Gastroesophageal sphincter (tissue), 3 donors: ENCODE measurements at regions not wholly inside any gene's neighbourhood (a gene's known extent, or its start where the extent isn't known, plus 50 kb on each side); places are given as distances from the start of the nearest gene placed in this dataset.

Source experiments
- POLR2A ChIP-seq, 2 donors: fragments of 450-650 bp; IDR thresholded peaks; one replicate each; pipeline ENCODE4 v1.6.1; 2017; ENCODE audit warnings: antibody characterized with exemption in 2 of 2, mild to moderate bottlenecking in 2 of 2, moderate library complexity in 1 of 2
- POLR2AphosphoS5 ChIP-seq: sonication (generic); formaldehyde crosslinking; IDR thresholded peaks from one replicate; pipeline ENCODE4 v1.6.1; 2017; ENCODE audit warnings: antibody characterized with exemption
- TF ChIP-seq, protein P1 (sequence below), 4 experiments: fragments of 200-600 bp in 2 of 4; fragments of 450-650 bp in 2 of 4; sonication (generic) in 1 of 4; IDR thresholded peaks; one replicate each; pipeline ENCODE4 v1.5.1; 2017 to 2019; ENCODE audit warnings: antibody characterized with exemption in 4 of 4, mild to moderate bottlenecking in 2 of 4, moderate library complexity in 2 of 4

DNA sequence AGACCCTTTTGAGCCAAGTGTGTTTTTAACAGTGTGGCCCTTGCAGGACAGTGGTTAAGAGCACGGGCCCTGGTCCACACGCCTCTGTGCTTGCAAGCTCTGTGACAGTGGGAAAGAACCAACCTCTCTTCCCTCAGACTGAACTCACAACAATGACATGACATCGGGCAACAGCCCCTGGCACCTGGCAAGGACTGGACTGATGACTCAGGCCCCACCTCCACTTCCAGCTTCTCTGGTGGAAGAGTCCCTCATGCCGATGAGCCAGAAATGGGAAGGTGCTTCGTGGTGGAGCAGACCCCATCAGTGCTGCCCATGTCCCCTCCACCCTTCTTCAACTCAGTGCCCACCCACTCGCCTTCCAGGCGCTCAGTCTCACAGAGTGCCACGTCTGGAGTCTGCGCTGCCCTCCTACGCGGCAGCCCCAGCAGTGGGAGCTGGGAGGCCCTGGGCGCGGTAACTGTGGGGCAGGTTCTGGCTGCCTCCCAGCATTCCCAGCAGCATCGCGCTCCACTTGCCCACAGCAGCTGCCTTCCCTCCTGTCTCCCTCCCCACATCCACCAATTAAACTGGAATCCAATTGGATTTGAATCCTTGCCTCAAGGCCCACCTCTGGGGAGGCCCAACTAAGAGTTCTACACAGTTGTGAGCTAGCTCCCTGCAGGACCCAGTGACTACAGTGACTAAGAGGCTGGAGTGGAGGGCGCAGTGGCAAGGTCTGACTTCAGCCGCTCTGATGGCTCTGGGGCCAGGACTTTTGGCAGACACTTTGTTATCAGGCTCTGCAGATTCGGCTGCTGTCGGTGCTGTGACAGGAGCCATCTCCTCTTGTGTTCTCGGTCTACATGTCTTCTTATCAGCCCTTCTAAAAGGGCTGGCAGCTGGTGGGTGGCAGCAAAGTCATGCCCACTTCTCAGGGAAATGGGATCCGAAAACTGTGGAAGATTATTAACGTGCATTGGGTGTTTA is 156.8 kb upstream of the MLN start:
- TF ChIP-seq, protein P1, sequence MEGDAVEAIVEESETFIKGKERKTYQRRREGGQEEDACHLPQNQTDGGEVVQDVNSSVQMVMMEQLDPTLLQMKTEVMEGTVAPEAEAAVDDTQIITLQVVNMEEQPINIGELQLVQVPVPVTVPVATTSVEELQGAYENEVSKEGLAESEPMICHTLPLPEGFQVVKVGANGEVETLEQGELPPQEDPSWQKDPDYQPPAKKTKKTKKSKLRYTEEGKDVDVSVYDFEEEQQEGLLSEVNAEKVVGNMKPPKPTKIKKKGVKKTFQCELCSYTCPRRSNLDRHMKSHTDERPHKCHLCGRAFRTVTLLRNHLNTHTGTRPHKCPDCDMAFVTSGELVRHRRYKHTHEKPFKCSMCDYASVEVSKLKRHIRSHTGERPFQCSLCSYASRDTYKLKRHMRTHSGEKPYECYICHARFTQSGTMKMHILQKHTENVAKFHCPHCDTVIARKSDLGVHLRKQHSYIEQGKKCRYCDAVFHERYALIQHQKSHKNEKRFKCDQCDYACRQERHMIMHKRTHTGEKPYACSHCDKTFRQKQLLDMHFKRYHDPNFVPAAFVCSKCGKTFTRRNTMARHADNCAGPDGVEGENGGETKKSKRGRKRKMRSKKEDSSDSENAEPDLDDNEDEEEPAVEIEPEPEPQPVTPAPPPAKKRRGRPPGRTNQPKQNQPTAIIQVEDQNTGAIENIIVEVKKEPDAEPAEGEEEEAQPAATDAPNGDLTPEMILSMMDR (IDR thresholded peaks at IDR 0.05): no peak
- TF ChIP-seq POLR2AphosphoS5: no peak
- no peak for TF ChIP-seq POLR2A (IDR thresholded peaks at IDR 0.05)
